HUES6 (cell line): ENCODE measurements at regions not wholly inside any gene's neighbourhood (a gene's known extent, or its start where the extent isn't known, plus 50 kb on each side); places are given as distances from the start of the nearest gene placed in this dataset.

Experiments
- H3K27ac ChIP-seq: 2 replicates; pipeline ENCODE4 v1.7.0; 2013; ENCODE audit warnings: low read depth, mild to moderate bottlenecking, low read length, inconsistent platforms
- H3K27me3 ChIP-seq: 2 replicates; pipeline ENCODE4 v1.6.1; 2013; ENCODE audit warnings: low read length; ENCODE audit not compliant: control insufficient read depth, insufficient read depth
- H3K36me3 ChIP-seq: 2 replicates; pipeline ENCODE4 v1.6.1; 2013; ENCODE audit warnings: low read length; ENCODE audit not compliant: control insufficient read depth, insufficient read depth
- H3K4me1 ChIP-seq: 2 replicates; pipeline ENCODE4 v1.6.1; 2013; ENCODE audit warnings: low read length; ENCODE audit not compliant: control insufficient read depth, insufficient read depth
- H3K4me3 ChIP-seq: 2 replicates; pipeline ENCODE4 v1.5.1; 2013; ENCODE audit warnings: low read depth, low read length
- H3K9ac ChIP-seq: one replicate; pipeline ENCODE4 v1.6.1; 2013; ENCODE audit warnings: mild to moderate bottlenecking, low read length
- H3K9me3 ChIP-seq: 2 replicates; pipeline ENCODE4 v1.6.1; 2013; ENCODE audit warnings: low read depth, low read length; ENCODE audit not compliant: control insufficient read depth, insufficient read depth

GRCh38 chr22:49312601-49313000 lies 515.1 kb downstream of the BRD1 start:
- Histone ChIP-seq H3K4me1 (no peaks in the 10 kb centered on the region), H3K4me3 (no peak overlapping the region), H3K27ac (no peak overlapping the region), H3K9ac (no peak overlapping the region), H3K9me3 (no peaks in the 10 kb centered on the region), H3K27me3 (no peaks in the 10 kb centered on the region), H3K36me3 (no peaks in the 10 kb centered on the region)

- H3K9me3 ChIP-seq, result no peaks in the 10 kb centered on the region
- H3K27ac ChIP-seq, result no peak overlapping the region
- H3K4me1 ChIP-seq, result no peaks in the 10 kb centered on the region
- H3K9ac ChIP-seq, result no peak overlapping the region
- H3K36me3 ChIP-seq, result no peaks in the 10 kb centered on the region
- no peak overlapping the region for H3K4me3 ChIP-seq
- no peaks in the 10 kb centered on the region for H3K27me3 ChIP-seq
Observed at GRCh38 chr22:49310354-49310753, 517.3 kb downstream of the BRD1 start.

- H3K9me3 ChIP-seq, result no peaks in the 10 kb centered on the region
- H3K27ac ChIP-seq, result no peak overlapping the region
- no peak overlapping the region for H3K4me3 ChIP-seq
- peaks cover 4% of the 10 kb centered on the region; the same call in 1 of the 2 replicates for H3K4me1 ChIP-seq
- no peak overlapping the region for H3K9ac ChIP-seq
- no peaks in the 10 kb centered on the region for H3K36me3 ChIP-seq
- 0 out of 2 replicates have a peak, but pooled peaks cover 3% of the 10 kb centered on the region for H3K27me3 ChIP-seq
Observed at GRCh38 chr22:49308300-49308699, 519.4 kb downstream of the BRD1 start.

- no peak overlapping the region for H3K4me3 ChIP-seq
- no peak overlapping the region for H3K9ac ChIP-seq
- H3K27me3 ChIP-seq, result 0 out of 2 replicates have a peak, but pooled peaks cover 3% of the 10 kb centered on the region
- peaks cover 4% of the 10 kb centered on the region; the same call in 1 of the 2 replicates for H3K4me1 ChIP-seq
- no peaks in the 10 kb centered on the region for H3K36me3 ChIP-seq
- no peak overlapping the region for H3K27ac ChIP-seq
- no peaks in the 10 kb centered on the region for H3K9me3 ChIP-seq
Observed at GRCh38 chr22:49307870-49308269, 519.8 kb downstream of the BRD1 start.

GRCh38 chr22:49307481-49307830 lies 520.2 kb downstream of the BRD1 start:
- no peak overlapping the region for H3K9ac ChIP-seq
- H3K4me1 ChIP-seq, result peaks cover 4% of the 10 kb centered on the region; the same call in 1 of the 2 replicates
- no peaks in the 10 kb centered on the region for H3K9me3 ChIP-seq
- H3K27me3 ChIP-seq, result 0 out of 2 replicates have a peak, but pooled peaks cover 3% of the 10 kb centered on the region
- no peak overlapping the region for H3K27ac ChIP-seq
- H3K36me3 ChIP-seq, result no peaks in the 10 kb centered on the region
- H3K4me3 ChIP-seq, result no peak overlapping the region

- Histone ChIP-seq H3K4me3 (no peak overlapping the region), H3K36me3 (no peaks in the 10 kb centered on the region), H3K4me1 (peaks cover 4% of the 10 kb centered on the region; the same call in 1 of the 2 replicates), H3K27me3 (0 out of 2 replicates have a peak, but pooled peaks cover 3% of the 10 kb centered on the region), H3K27ac (no peak overlapping the region), H3K9me3 (no peaks in the 10 kb centered on the region), H3K9ac (no peak overlapping the region)
Observed at GRCh38 chr22:49306632-49307480, 520.8 kb downstream of the BRD1 start.

GRCh38 chr22:49305966-49306631 lies 521.6 kb downstream of the BRD1 start:
- H3K36me3 ChIP-seq, result no peaks in the 10 kb centered on the region
- no peak overlapping the region for H3K4me3 ChIP-seq
- no peak overlapping the region for H3K9ac ChIP-seq
- no peak overlapping the region for H3K27ac ChIP-seq
- H3K27me3 ChIP-seq, result 0 out of 2 replicates have a peak, but pooled peaks cover 3% of the 10 kb centered on the region
- peaks cover 4% of the 10 kb centered on the region; the same call in 1 of the 2 replicates for H3K4me1 ChIP-seq
- H3K9me3 ChIP-seq, result no peaks in the 10 kb centered on the region

- Histone ChIP-seq H3K9me3 (no peaks in the 10 kb centered on the region), H3K4me1 (peaks cover 4% of the 10 kb centered on the region; the same call in 1 of the 2 replicates), H3K27ac (no peak overlapping the region), H3K4me3 (peak overlapping the region; percentile 38; the same call in 1 of the 2 replicates), H3K9ac (no peak overlapping the region), H3K36me3 (no peaks in the 10 kb centered on the region), H3K27me3 (0 out of 2 replicates have a peak, but pooled peaks cover 3% of the 10 kb centered on the region)
Observed at GRCh38 chr22:49305214-49305965, 522.3 kb downstream of the BRD1 start.

GRCh38 chr22:49303781-49304461 lies 523.8 kb downstream of the BRD1 start:
- Histone ChIP-seq H3K4me3 (no peak overlapping the region), H3K27ac (no peak overlapping the region), H3K9me3 (no peaks in the 10 kb centered on the region), H3K27me3 (0 out of 2 replicates have a peak, but pooled peaks cover 3% of the 10 kb centered on the region), H3K9ac (no peak overlapping the region), H3K4me1 (peaks cover 4% of the 10 kb centered on the region; the same call in 1 of the 2 replicates), H3K36me3 (no peaks in the 10 kb centered on the region)

- no peak overlapping the region for H3K27ac ChIP-seq
- no peaks in the 10 kb centered on the region for H3K9me3 ChIP-seq
- H3K36me3 ChIP-seq, result no peaks in the 10 kb centered on the region
- peaks cover 4% of the 10 kb centered on the region; the same call in 1 of the 2 replicates for H3K4me1 ChIP-seq
- H3K9ac ChIP-seq, result no peak overlapping the region
- H3K27me3 ChIP-seq, result 0 out of 2 replicates have a peak, but pooled peaks cover 3% of the 10 kb centered on the region
- no peak overlapping the region for H3K4me3 ChIP-seq
Observed at GRCh38 chr22:49303061-49303735, 524.5 kb downstream of the BRD1 start.
